Hepatocyte (in vitro differentiated cells): ENCODE measurements at regions not wholly inside any gene's neighbourhood (a gene's known extent, or its start where the extent isn't known, plus 50 kb on each side); places are given as distances from the start of the nearest gene placed in this dataset.

ENCODE experiments used
- DNase-seq: peaks from one replicate; pipeline ENCODE4 v3.0.0-alpha.2; 2016; ENCODE audit warnings: low spot score
- H2AFZ ChIP-seq: fragments of 200-600 bp; sonication (generic); 2 replicates; pipeline ENCODE4 v1.6.0; 2016; ENCODE audit warnings: antibody characterized with exemption, mild to moderate bottlenecking
- H3K27ac ChIP-seq: fragments of 200-600 bp; sonication (generic); 2 replicates; pipeline ENCODE4 v1.5.1; 2016; ENCODE audit warnings: mild to moderate bottlenecking
- H3K27me3 ChIP-seq: fragments of 200-600 bp; sonication (generic); 2 replicates; pipeline ENCODE4 v1.6.1; 2016
- H3K36me3 ChIP-seq: fragments of 200-600 bp; sonication (generic); replicated peaks from 2 replicates; pipeline ENCODE4 v1.5.1; 2016; ENCODE audit warnings: low read depth; ENCODE audit not compliant: insufficient read depth
- H3K4me1 ChIP-seq: fragments of 200-600 bp; sonication (generic); 2 replicates; pipeline ENCODE4 v1.5.1; 2016; ENCODE audit warnings: mild to moderate bottlenecking, moderate library complexity; ENCODE audit not compliant: insufficient read depth
- H3K4me2 ChIP-seq: fragments of 200-600 bp; sonication (generic); 2 replicates; pipeline ENCODE4 v1.6.0; 2016
- H3K4me3 ChIP-seq: fragments of 200-600 bp; sonication (generic); 2 replicates; pipeline ENCODE4 v1.5.1; 2016; ENCODE audit warnings: mild to moderate bottlenecking
- H3K79me2 ChIP-seq: fragments of 200-600 bp; sonication (generic); 2 replicates; pipeline ENCODE4 v1.6.0; 2017; ENCODE audit warnings: mild to moderate bottlenecking
- H3K9me2 ChIP-seq: fragments of 200-600 bp; sonication (generic); replicated peaks from 2 replicates; pipeline ENCODE4 v1.6.0; 2017; ENCODE audit warnings: mild to moderate bottlenecking; ENCODE audit not compliant: insufficient read depth
- H3K9me3 ChIP-seq: fragments of 200-600 bp; sonication (generic); 2 replicates; pipeline ENCODE4 v1.5.1; 2016; ENCODE audit warnings: low read depth, mild to moderate bottlenecking
- H4K20me1 ChIP-seq: fragments of 200-600 bp; sonication (generic); 2 replicates; pipeline ENCODE4 v1.6.0; 2016; ENCODE audit warnings: mild to moderate bottlenecking; ENCODE audit not compliant: insufficient read depth, poor library complexity, severe bottlenecking
- CTCF ChIP-seq: fragments of 200-600 bp; sonication (generic); IDR thresholded peaks from 2 replicates; pipeline ENCODE4 v1.5.1; 2016; ENCODE audit warnings: antibody characterized with exemption, mild to moderate bottlenecking; ENCODE audit not compliant: poor library complexity
- EZH2 ChIP-seq: fragments of 200-600 bp; sonication (generic); IDR thresholded peaks from 2 replicates; pipeline ENCODE4 v1.6.1; 2016; ENCODE audit warnings: antibody characterized with exemption, mild to moderate bottlenecking, borderline replicate concordance
- EZH2phosphoT487 ChIP-seq: fragments of 200-600 bp; sonication (generic); IDR thresholded peaks from one replicate; pipeline ENCODE4 v1.6.1; 2018; ENCODE audit warnings: antibody characterized with exemption, mild to moderate bottlenecking, low read depth, moderate library complexity; ENCODE audit not compliant: unreplicated experiment, severe bottlenecking
- WGBS: methylation state at CpG from one replicate; pipeline ENCODE4 v1.1.6; 2016; ENCODE audit warnings: low lambda C conversion rate; ENCODE audit errors: missing lambda C conversion rate; 5-methylcytosine and 5-hydroxymethylcytosine counted together

DNA sequence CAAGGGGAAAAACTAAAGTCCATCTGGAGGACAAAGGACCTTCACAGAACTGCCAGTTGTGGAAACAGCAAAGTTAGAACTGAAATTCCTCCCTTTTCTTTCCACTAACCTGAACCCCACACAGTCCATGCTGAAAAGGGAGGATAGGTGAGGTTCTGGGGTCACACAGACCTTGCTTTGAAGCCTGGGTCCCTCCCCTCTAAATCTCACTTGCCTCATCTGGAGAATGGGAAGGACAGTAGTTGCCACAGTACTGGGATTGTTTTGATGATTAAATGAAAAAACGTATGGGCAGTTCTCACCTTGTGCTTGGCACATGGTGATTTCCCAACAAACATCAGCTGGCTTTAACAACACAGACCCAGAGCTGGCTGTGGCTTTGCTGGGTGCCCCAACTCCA lies 166.4 kb upstream of the LRIG1 start:
- TF ChIP-seq EZH2phosphoT487, result no peak
- TF ChIP-seq EZH2, result no peak
- TF ChIP-seq CTCF, result no peak
- DNase-seq, result no peak
- WGBS, result 22% methylated on average over 1 of the region's 1 CpG
- Histone ChIP-seq H3K36me3 (no peaks in the 10 kb centered on the region), H3K4me3 (no peak overlapping the region), H3K79me2 (no peaks in the 10 kb centered on the region), H3K9me2 (no peaks in the 10 kb centered on the region), H4K20me1 (no peaks in the 10 kb centered on the region), H3K9me3 (no peaks in the 10 kb centered on the region), H3K4me2 (no peak overlapping the region), H3K27me3 (no peaks in the 10 kb centered on the region), H3K4me1 (no peaks in the 10 kb centered on the region), H2AFZ (no peak overlapping the region), H3K27ac (peak overlapping the region; percentile 14)

DNA sequence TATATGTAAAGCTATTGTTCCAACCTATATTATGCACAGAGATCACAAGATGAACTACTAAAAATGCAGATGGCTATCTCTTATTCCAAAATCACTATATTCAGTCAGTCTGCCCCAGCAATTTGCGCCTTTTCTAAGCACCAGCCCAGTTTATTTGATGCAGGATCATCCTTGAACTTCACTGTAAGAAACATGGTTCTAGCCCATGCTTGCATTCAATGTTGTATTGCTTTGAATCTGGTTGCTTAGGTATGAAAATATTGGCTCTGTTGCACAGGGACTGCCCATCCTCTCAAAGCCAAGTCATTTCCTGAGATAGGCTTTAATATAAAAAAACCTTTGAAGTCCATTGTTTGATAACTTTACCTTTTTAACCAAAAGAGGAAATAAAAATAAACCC lies 170.5 kb upstream of the LRIG1 start:
- Histone ChIP-seq H3K9me3 (no peaks in the 10 kb centered on the region), H3K36me3 (no peaks in the 10 kb centered on the region), H3K79me2 (no peaks in the 10 kb centered on the region), H2AFZ (no peak overlapping the region), H3K4me3 (no peak overlapping the region), H3K4me1 (no peaks in the 10 kb centered on the region), H3K4me2 (no peak overlapping the region), H4K20me1 (no peaks in the 10 kb centered on the region), H3K27ac (no peak overlapping the region), H3K27me3 (no peaks in the 10 kb centered on the region), H3K9me2 (no peaks in the 10 kb centered on the region)
- WGBS, result 92% methylated on average over 1 of the region's 1 CpG
- no peak for TF ChIP-seq EZH2
- TF ChIP-seq CTCF, result no peak
- no peak for TF ChIP-seq EZH2phosphoT487
- DNase-seq, result no peak

DNA sequence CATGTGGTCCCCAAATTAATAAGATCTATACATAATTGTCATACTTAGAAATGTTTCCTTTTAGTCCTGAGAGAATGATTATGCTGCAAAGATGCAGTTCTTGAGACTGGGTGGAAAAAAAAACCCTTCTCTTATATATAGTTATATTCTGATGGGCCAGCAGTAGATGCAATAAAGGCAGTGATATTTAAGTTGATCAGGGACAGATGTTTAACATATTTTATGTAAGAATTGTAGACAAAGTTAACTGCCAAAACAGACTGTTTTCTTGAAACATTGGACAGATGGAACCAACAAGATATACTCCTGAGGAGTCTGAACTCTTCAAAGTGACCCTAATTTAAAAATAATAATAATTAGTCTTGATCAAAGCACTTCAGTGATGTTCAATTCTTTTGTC lies 172.0 kb upstream of the LRIG1 start:
- Histone ChIP-seq H3K4me3 (no peak overlapping the region), H3K4me1 (no peaks in the 10 kb centered on the region), H3K9me2 (no peaks in the 10 kb centered on the region), H3K36me3 (no peaks in the 10 kb centered on the region), H3K4me2 (no peak overlapping the region), H3K79me2 (no peaks in the 10 kb centered on the region), H4K20me1 (no peaks in the 10 kb centered on the region), H3K27ac (no peak overlapping the region), H2AFZ (no peak overlapping the region), H3K27me3 (no peaks in the 10 kb centered on the region), H3K9me3 (no peaks in the 10 kb centered on the region)
- no peak for DNase-seq
- TF ChIP-seq EZH2phosphoT487, result no peak
- TF ChIP-seq CTCF, result no peak
- no peak for TF ChIP-seq EZH2

DNA sequence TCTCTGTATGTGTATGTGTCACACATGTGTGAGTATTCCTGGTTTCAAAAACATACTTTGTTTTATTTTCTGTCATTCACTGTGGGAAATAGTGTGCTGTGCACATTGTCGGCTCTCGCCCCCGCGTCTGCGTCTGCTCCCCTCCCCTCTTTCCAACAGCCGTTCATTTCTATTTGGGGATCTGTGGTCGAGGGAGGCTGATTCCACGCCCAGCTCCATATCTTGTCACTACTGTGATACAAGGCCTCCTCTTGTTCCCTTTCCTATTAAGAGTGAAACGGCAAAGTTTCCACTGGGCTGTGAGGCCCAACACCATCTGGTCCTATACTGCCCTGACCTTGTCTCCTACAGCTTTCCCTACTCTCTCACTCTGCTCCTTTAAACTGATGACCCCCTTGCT lies 172.5 kb upstream of the LRIG1 start:
- no peak for DNase-seq
- H2AFZ ChIP-seq, result no peak overlapping the region
- no peaks in the 10 kb centered on the region for H3K9me2 ChIP-seq
- no peak overlapping the region for H3K27ac ChIP-seq
- no peaks in the 10 kb centered on the region for H3K4me1 ChIP-seq
- H4K20me1 ChIP-seq, result no peaks in the 10 kb centered on the region
- H3K9me3 ChIP-seq, result no peaks in the 10 kb centered on the region
- H3K4me2 ChIP-seq, result no peak overlapping the region
- H3K27me3 ChIP-seq, result no peaks in the 10 kb centered on the region
- no peak for TF ChIP-seq CTCF
- TF ChIP-seq EZH2phosphoT487, result no peak
- no peak for TF ChIP-seq EZH2
- H3K79me2 ChIP-seq, result no peaks in the 10 kb centered on the region
- no peaks in the 10 kb centered on the region for H3K36me3 ChIP-seq
- H3K4me3 ChIP-seq, result no peak overlapping the region
- WGBS, result 92% methylated on average over 9 of the region's 9 CpGs
